ENCODE measurements at regions not wholly inside any gene's neighbourhood (a gene's known extent, or its start where the extent isn't known, plus 50 kb on each side); places are given as distances from the start of the nearest gene placed in this dataset.

GRCh38 chr17:54220829-54221228, 398.1 kb downstream of the KIF2B start:
- TF ChIP-seq CTCF (conservative IDR thresholded peaks at IDR 0.05; ENCODE audit: low read length) (no peak), EZH2phosphoT487 (IDR thresholded peaks at IDR 0.05; ENCODE audit: borderline replicate concordance) (no peak)

Data from Loucy (cell line).